IMR-90 (cell line): ENCODE measurements at regions not wholly inside any gene's neighbourhood (a gene's known extent, or its start where the extent isn't known, plus 50 kb on each side); places are given as distances from the start of the nearest gene placed in this dataset.
A peak's percentile ranks its signal among the peaks of the same experiment; 100 is the strongest.

Source experiments
- ATAC-seq: fragments of 200-7000 bp; cut with Tn5 transposase; 2 replicates; pipeline ENCODE4 v1.9.1; 2020; ENCODE audit warnings: low read depth, mild to moderate bottlenecking, moderate library complexity
- BruUV-seq: library from RNA; stranded (reverse); fragments of 400-500 nt; replicated peaks from 2 replicates; lab custom pipeline; 2021; lab: Mats Ljungman, UMichigan
- CTCF ChIA-PET: fragments of 300-600 bp; formaldehyde crosslinking; extraction: SDS; loops from one replicate; lab custom pipeline; 2021; ENCODE audit warnings: antibody characterized with exemption; lab: Yijun Ruan, JAX
- POLR2A ChIA-PET: fragments of 300-600 bp; sonication (Branson Sonifier 250); formaldehyde crosslinking; loops from one replicate; lab custom pipeline; 2022; ENCODE audit warnings: antibody characterized with exemption; ENCODE audit not compliant: unreplicated experiment; lab: Charles Lee
- DNase-seq: peaks from one replicate; pipeline ENCODE4 v3.0.0; 2013
- H2AFZ ChIP-seq: replicated peaks from 2 replicates; pipeline ENCODE3; 2013; ENCODE audit warnings: low read length, mild to moderate bottlenecking; ENCODE audit not compliant: poor library complexity
- H2AK5ac ChIP-seq: 2 replicates; pipeline ENCODE4 v1.6.1; 2013; ENCODE audit warnings: low read depth, low read length, inconsistent platforms
- H2AK9ac ChIP-seq: replicated peaks from 2 replicates; pipeline ENCODE3; 2013; ENCODE audit warnings: mild to moderate bottlenecking, low read depth, low read length, moderate library complexity; ENCODE audit not compliant: poor library complexity
- H2BK120ac ChIP-seq: 2 replicates; pipeline ENCODE4 v1.6.1; 2013; ENCODE audit warnings: low read depth, low read length, inconsistent platforms
- H2BK15ac ChIP-seq: 3 replicates; pipeline ENCODE4 v1.6.1; 2013; ENCODE audit warnings: low read depth, low read length, inconsistent platforms
- H2BK20ac ChIP-seq: 2 replicates; pipeline ENCODE4 v1.6.1; 2013; ENCODE audit warnings: low read depth, mild to moderate bottlenecking, inconsistent platforms, low read length, moderate library complexity
- H2BK5ac ChIP-seq: 2 replicates; pipeline ENCODE4 v1.6.1; 2013; ENCODE audit warnings: mild to moderate bottlenecking, low read depth, low read length, inconsistent platforms; ENCODE audit not compliant: poor library complexity, severe bottlenecking
- H3K14ac ChIP-seq: replicated peaks from 2 replicates; pipeline ENCODE4 v1.6.1; 2013; ENCODE audit warnings: low read depth, low read length, inconsistent platforms
- H3K18ac ChIP-seq: 2 replicates; pipeline ENCODE4 v1.6.1; 2013; ENCODE audit warnings: low read depth, low read length, control low read depth
- H3K23ac ChIP-seq: 2 replicates; pipeline ENCODE4 v1.6.1; 2013; ENCODE audit warnings: low read depth, low read length, inconsistent platforms
- H3K27ac ChIP-seq: 2 replicates; pipeline ENCODE4 v1.5.1; 2013; ENCODE audit warnings: mild to moderate bottlenecking, control low read depth, low read length; ENCODE audit not compliant: insufficient read depth
- H3K27me3 ChIP-seq: 2 replicates; pipeline ENCODE4 v1.6.1; 2013; ENCODE audit warnings: low read length; ENCODE audit not compliant: control insufficient read depth, insufficient read depth
- H3K36me3 ChIP-seq: 2 replicates; pipeline ENCODE4 v1.6.1; 2013; ENCODE audit warnings: low read length, mixed read lengths; ENCODE audit not compliant: control insufficient read depth, insufficient read depth
- H3K4ac ChIP-seq: 2 replicates; pipeline ENCODE4 v1.6.1; 2013; ENCODE audit warnings: low read depth, low read length, inconsistent platforms
- H3K4me1 ChIP-seq: 2 replicates; pipeline ENCODE4 v1.6.1; 2013; ENCODE audit warnings: low read length, mixed read lengths; ENCODE audit not compliant: control insufficient read depth, insufficient read depth
- H3K4me2 ChIP-seq: 2 replicates; pipeline ENCODE4 v1.6.1; 2013; ENCODE audit warnings: low read depth, mild to moderate bottlenecking, control low read depth, low read length, moderate library complexity
- H3K4me3 ChIP-seq: 2 replicates; pipeline ENCODE4 v1.5.1; 2013; ENCODE audit warnings: low read depth, mild to moderate bottlenecking, control low read depth, low read length, moderate library complexity; ENCODE audit not compliant: insufficient read depth
- H3K56ac ChIP-seq: 2 replicates; pipeline ENCODE4 v1.6.1; 2013; ENCODE audit warnings: low read length, inconsistent platforms; ENCODE audit not compliant: insufficient read depth; ENCODE audit errors: extremely low read depth
- H3K79me1 ChIP-seq, 2 experiments: 2 replicates each; pipeline ENCODE4 v1.6.1; 2013; ENCODE audit warnings: low read length in 2 of 2, inconsistent platforms in 1 of 2, low read depth in 1 of 2
- H3K9ac ChIP-seq: 2 replicates; pipeline ENCODE4 v1.6.1; 2013; ENCODE audit warnings: low read depth, low read length, control low read depth
- H3K9me1 ChIP-seq: 2 replicates; pipeline ENCODE4 v1.6.1; 2013; ENCODE audit warnings: low read length, inconsistent platforms; ENCODE audit not compliant: insufficient read depth
- H3K9me3 ChIP-seq: 2 replicates; pipeline ENCODE4 v1.6.1; 2013; ENCODE audit warnings: low read length; ENCODE audit not compliant: control insufficient read depth, insufficient read depth
- H4K20me1 ChIP-seq: 2 replicates; pipeline ENCODE4 v1.6.1; 2013; ENCODE audit warnings: low read length, inconsistent platforms; ENCODE audit not compliant: insufficient read depth
- H4K5ac ChIP-seq: 2 replicates; pipeline ENCODE4 v1.6.1; 2013; ENCODE audit warnings: mild to moderate bottlenecking, low read depth, low read length, control low read depth
- H4K8ac ChIP-seq, 2 experiments: 2 replicates each; pipeline ENCODE4 v1.6.1; 2013; ENCODE audit warnings: low read depth in 2 of 2, low read length in 2 of 2, control low read depth in 1 of 2, inconsistent platforms in 1 of 2
- H4K91ac ChIP-seq: 2 replicates; pipeline ENCODE4 v1.6.1; 2013; ENCODE audit warnings: low read depth, low read length, inconsistent platforms; ENCODE audit not compliant: insufficient read depth
- BHLHE40 ChIP-seq: fragments of 150-350 bp; IDR thresholded peaks from 2 replicates; pipeline ENCODE4 v1.6.1; 2016; ENCODE audit warnings: mild to moderate bottlenecking, low read depth, low read length
- CEBPB ChIP-seq: IDR thresholded peaks from 2 replicates; pipeline ENCODE4 v1.6.1; 2012; ENCODE audit warnings: low read depth, low read length, improper control_type of control experiment
- CHD1 ChIP-seq: IDR thresholded peaks from 2 replicates; pipeline ENCODE4 v1.6.1; 2012; ENCODE audit warnings: low read depth, low read length, improper control_type of control experiment
- FOS ChIP-seq: fragments of 150-350 bp; IDR thresholded peaks from 2 replicates; pipeline ENCODE4 v1.6.1; 2016; ENCODE audit warnings: low read depth, low read length
- MAFK ChIP-seq: IDR thresholded peaks from 2 replicates; pipeline ENCODE4 v1.6.1; 2012; ENCODE audit warnings: low read depth, low read length, improper control_type of control experiment
- MAZ ChIP-seq: IDR thresholded peaks from 2 replicates; pipeline ENCODE4 v1.6.1; 2012; ENCODE audit warnings: low read depth, mild to moderate bottlenecking, low read length, improper control_type of control experiment, moderate library complexity, borderline replicate concordance
- MXI1 ChIP-seq: IDR thresholded peaks from 2 replicates; pipeline ENCODE4 v1.6.1; 2012; ENCODE audit warnings: low read depth, mild to moderate bottlenecking, low read length, moderate library complexity, borderline replicate concordance
- NFE2L2 ChIP-seq: fragments of 150-350 bp; IDR thresholded peaks from 2 replicates; pipeline ENCODE4 v1.6.1; 2016; ENCODE audit warnings: low read depth, mild to moderate bottlenecking, low read length
- POLR2A ChIP-seq: IDR thresholded peaks from 2 replicates; pipeline ENCODE4 v1.6.1; 2012; ENCODE audit warnings: mild to moderate bottlenecking, low read depth, low read length
- RAD21 ChIP-seq: IDR thresholded peaks from 2 replicates; pipeline ENCODE4 v1.6.1; 2012; ENCODE audit warnings: low read length, improper control_type of control experiment
- RCOR1 ChIP-seq: IDR thresholded peaks from 2 replicates; pipeline ENCODE4 v1.6.1; 2012; ENCODE audit warnings: mild to moderate bottlenecking, low read length, improper control_type of control experiment; ENCODE audit not compliant: insufficient replicate concordance
- RFX5 ChIP-seq: IDR thresholded peaks from 2 replicates; pipeline ENCODE4 v1.8.0; 2012; ENCODE audit warnings: low read depth, mild to moderate bottlenecking, low read length, moderate library complexity
- SMC3 ChIP-seq: fragments of 150-350 bp; IDR thresholded peaks from 2 replicates; pipeline ENCODE4 v1.6.1; 2016; ENCODE audit warnings: low read depth, mild to moderate bottlenecking, antibody characterized with exemption, low read length, moderate library complexity
- whole genome bisulfite sequencing, 2 experiments: methylation state at CpG; one replicate each; pipeline versions ENCODE4 v1.1.5 to v1.1.7; 2013; ENCODE audit warnings: missing lambda C conversion rate in 2 of 2; ENCODE audit not compliant: insufficient read length in 1 of 2; ENCODE audit errors: extremely low coverage in 2 of 2; 5-methylcytosine and 5-hydroxymethylcytosine counted together
- dilution Hi-C: fragments of 300-500 bp; cut with HindIII; formaldehyde crosslinking; loops from one replicate; pipeline ENCODE4 v1.14.3; 2018; ENCODE audit warnings: low sequenced_read_pairs; ENCODE audit not compliant: unreplicated experiment
- in situ Hi-C: fragments of 300-500 bp; cut with MboI; formaldehyde crosslinking; loops from 3 replicates; pipeline ENCODE4 v1.14.3; 2019; ENCODE audit warnings: low sequenced_read_pairs, inconsistent platforms, mixed read lengths
- intact Hi-C: fragments of 100-400 bp; cut with micrococcal nuclease; formaldehyde crosslinking; loops from 2 replicates; pipeline ENCODE4 v1.10.0; 2022
- TF ChIP-seq, protein P1 (sequence below): fragments of 150-350 bp; IDR thresholded peaks from 2 replicates; pipeline ENCODE4 v1.6.1; 2017; ENCODE audit warnings: mild to moderate bottlenecking, antibody characterized with exemption, low read length, low read depth
- TF ChIP-seq, protein P2 (sequence below): conservative IDR thresholded peaks from 2 replicates; pipeline ENCODE4 v1.5.1; 2012; ENCODE audit warnings: mild to moderate bottlenecking, low read depth, low read length, improper control_type of control experiment
- TF ChIP-seq, protein P3 (sequence below): fragments of 150-350 bp; IDR thresholded peaks from 2 replicates; pipeline ENCODE4 v1.6.1; 2016; ENCODE audit warnings: low read depth, mild to moderate bottlenecking, low read length, moderate library complexity, borderline replicate concordance

DNA sequence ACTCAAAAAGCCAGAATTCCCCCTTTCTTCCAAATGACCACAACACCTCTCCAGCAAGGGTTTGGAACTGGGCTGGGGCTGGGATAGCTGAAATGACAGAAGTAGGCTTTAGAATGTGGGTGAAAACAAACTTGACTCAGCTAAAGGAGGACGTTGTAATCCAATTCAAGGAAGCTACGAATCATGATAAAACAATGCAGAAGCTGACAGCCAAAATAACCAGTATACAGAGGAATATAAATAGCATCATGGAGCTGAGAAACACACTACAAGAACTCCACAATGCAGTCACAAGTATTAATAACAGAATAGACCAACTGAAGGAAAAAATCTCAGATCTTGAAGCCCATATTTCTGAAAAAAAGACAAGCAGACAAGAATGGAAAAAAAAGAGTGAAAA is 95.8 kb upstream of the TET2 start:
- Histone ChIP-seq H3K18ac (no peak overlapping the region), H3K27me3 (no peaks in the 10 kb centered on the region), H4K8ac (no peak overlapping the region), H4K5ac (no peak overlapping the region), H3K4ac (no peak overlapping the region), H3K4me2 (no peak overlapping the region), H3K27ac (no peak overlapping the region), H4K20me1 (no peaks in the 10 kb centered on the region), H2AK9ac (no peak overlapping the region), H2AK5ac (no peak overlapping the region), H3K23ac (no peak overlapping the region), H2BK120ac (no peak overlapping the region), H2AFZ (no peak overlapping the region), H2BK15ac (no peak overlapping the region), H3K36me3 (no peaks in the 10 kb centered on the region), H3K9me3 (no peaks in the 10 kb centered on the region), H3K79me1 (no peaks in the 10 kb centered on the region), H3K9me1 (no peaks in the 10 kb centered on the region), H3K9ac (no peak overlapping the region), H2BK20ac (no peak overlapping the region), H2BK5ac (no peak overlapping the region), H3K56ac (no peak overlapping the region), H3K4me1 (no peaks in the 10 kb centered on the region), H3K4me3 (no peak overlapping the region), H4K91ac (no peak overlapping the region), H3K14ac (no peak overlapping the region)
- DNase-seq (peak; percentile 50), ATAC-seq (no peak)
- TF ChIP-seq BHLHE40 (no peak), FOS (no peak), MAFK (no peak), RFX5 (no peak), MAZ (no peak), CHD1 (no peak), MXI1 (no peak), RAD21 (no peak), RCOR1 (no peak), CEBPB (no peak), NFE2L2 (no peak), SMC3 (no peak), POLR2A (no peak)
- TF ChIP-seq, protein P1, sequence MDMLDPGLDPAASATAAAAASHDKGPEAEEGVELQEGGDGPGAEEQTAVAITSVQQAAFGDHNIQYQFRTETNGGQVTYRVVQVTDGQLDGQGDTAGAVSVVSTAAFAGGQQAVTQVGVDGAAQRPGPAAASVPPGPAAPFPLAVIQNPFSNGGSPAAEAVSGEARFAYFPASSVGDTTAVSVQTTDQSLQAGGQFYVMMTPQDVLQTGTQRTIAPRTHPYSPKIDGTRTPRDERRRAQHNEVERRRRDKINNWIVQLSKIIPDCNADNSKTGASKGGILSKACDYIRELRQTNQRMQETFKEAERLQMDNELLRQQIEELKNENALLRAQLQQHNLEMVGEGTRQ = no peak
- TF ChIP-seq, protein P2, sequence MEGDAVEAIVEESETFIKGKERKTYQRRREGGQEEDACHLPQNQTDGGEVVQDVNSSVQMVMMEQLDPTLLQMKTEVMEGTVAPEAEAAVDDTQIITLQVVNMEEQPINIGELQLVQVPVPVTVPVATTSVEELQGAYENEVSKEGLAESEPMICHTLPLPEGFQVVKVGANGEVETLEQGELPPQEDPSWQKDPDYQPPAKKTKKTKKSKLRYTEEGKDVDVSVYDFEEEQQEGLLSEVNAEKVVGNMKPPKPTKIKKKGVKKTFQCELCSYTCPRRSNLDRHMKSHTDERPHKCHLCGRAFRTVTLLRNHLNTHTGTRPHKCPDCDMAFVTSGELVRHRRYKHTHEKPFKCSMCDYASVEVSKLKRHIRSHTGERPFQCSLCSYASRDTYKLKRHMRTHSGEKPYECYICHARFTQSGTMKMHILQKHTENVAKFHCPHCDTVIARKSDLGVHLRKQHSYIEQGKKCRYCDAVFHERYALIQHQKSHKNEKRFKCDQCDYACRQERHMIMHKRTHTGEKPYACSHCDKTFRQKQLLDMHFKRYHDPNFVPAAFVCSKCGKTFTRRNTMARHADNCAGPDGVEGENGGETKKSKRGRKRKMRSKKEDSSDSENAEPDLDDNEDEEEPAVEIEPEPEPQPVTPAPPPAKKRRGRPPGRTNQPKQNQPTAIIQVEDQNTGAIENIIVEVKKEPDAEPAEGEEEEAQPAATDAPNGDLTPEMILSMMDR = no peak
- TF ChIP-seq, protein P3, sequence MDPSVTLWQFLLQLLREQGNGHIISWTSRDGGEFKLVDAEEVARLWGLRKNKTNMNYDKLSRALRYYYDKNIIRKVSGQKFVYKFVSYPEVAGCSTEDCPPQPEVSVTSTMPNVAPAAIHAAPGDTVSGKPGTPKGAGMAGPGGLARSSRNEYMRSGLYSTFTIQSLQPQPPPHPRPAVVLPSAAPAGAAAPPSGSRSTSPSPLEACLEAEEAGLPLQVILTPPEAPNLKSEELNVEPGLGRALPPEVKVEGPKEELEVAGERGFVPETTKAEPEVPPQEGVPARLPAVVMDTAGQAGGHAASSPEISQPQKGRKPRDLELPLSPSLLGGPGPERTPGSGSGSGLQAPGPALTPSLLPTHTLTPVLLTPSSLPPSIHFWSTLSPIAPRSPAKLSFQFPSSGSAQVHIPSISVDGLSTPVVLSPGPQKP = no peak
- in situ Hi-C loops (no loop called here), intact Hi-C loops (no loop called here), dilution Hi-C loops (no loop called here)
- CTCF ChIA-PET = no interaction called here
- POLR2A ChIA-PET = no interaction called here
- BruUV-seq = no TSS peak
- WGBS, 2 experiments = no CpG with 5 or more reads among the region's 2 CpGs
